GM18520 (cell line): ENCODE measurements at regions not wholly inside any gene's neighbourhood (a gene's known extent, or its start where the extent isn't known, plus 50 kb on each side); places are given as distances from the start of the nearest gene placed in this dataset.
A peak's percentile ranks its signal among the peaks of the same experiment; 100 is the strongest.
"Not testable (repeated sequence)": the region's sequence is repeated elsewhere in the genome, so short reads cannot be mapped to it uniquely, and the experiment has no call there.

Experiments
- ATAC-seq: cut with Tn5 transposase; IDR thresholded peaks from one replicate; pipeline ENCODE4 v1.9.1; 2021; ENCODE audit not compliant: unreplicated experiment

DNA sequence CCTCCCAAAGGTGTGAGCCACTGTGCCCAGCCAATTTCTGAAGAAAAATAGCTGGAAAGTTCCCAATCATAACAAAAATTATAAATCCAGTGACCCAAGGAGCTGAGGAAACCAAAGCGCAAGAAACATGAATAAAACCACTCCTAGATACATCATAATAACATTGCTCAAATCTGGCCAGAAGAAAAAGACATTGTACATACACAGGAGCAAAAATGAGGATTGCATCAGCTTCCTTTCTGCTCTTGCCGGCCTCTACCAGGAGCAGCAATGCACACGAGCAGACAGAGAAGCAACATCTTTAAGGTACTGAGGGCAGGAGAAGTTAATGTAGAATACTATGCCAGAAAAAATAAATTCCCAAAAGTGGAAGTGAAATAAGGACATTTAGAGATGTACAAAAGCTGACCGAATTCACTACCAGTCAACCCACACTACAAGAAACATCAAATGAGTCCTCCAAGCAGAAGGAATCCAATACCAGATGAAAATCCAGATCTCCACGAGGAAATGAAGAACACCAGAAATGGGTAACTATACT, 127.0 kb upstream of the NBPF11 start:
- ATAC-seq: not testable (repeated sequence)

DNA sequence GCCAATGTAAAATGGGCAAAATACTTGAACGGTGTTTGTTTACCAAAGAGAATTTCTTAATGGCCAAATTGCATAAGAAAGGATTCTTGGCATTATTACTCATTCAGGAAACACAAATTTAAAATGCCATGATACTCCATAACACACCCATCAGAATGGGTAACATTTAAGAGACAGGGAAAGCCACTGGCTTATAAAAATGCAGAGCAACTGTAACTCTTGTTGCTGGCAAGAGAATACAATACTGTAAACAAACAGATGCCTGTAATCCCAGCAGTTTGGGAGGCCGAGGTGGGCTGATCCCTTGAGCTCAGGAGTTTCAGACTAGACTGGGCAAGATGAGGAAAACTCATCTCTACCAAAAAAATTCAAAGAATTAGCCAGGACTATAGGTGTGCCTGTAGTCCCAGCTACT, 125.8 kb upstream of the NBPF11 start:
- ATAC-seq: not testable (repeated sequence)

DNA sequence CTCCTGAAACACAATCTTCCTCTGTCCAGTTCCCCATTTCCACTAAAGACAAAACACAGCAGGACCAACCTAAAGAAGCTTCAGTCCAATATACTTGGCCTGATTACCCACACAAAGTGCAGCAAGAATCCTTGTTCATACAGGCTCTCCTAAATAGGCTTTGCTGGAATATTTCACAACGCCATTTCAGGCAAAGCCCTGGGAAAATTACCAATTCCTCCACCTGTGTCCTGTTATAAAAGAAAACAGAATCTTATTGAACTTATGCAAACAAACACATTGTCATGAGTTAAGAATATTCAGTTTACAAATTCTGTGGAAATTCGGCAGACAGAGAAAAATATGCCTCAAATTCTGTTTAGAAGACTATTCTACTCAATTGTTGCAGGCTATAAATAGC, 115.0 kb upstream of the NBPF11 start:
- ATAC-seq: not testable (repeated sequence)

GRCh38 chr1:148264374-148265276, 112.5 kb upstream of the NBPF11 start:
- no peak for ATAC-seq

DNA sequence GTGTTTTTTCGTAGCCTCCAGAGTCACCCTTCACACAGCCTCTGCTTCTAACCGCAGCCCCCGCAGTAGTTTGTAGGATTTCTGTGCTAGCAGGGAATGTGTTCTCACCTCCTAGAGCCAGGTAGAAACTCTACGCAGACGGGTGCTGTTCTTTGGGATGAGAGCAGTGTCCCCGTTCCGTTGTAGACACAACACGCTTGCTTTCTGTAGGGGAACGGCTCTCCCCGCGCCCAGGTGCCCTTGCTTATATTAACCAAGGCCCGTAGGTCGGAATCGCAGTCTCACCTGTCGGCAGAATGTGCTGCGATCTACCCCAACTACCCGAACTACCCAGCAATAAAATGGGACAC, 111.8 kb upstream of the NBPF11 start:
- ATAC-seq: no peak

- peak; percentile 73 for ATAC-seq
Measured at GRCh38 chr1:148263128-148263905, 111.2 kb upstream of the NBPF11 start.

GRCh38 chr1:148261684-148262083, 109.6 kb upstream of the NBPF11 start:
- ATAC-seq: not testable (repeated sequence)

DNA sequence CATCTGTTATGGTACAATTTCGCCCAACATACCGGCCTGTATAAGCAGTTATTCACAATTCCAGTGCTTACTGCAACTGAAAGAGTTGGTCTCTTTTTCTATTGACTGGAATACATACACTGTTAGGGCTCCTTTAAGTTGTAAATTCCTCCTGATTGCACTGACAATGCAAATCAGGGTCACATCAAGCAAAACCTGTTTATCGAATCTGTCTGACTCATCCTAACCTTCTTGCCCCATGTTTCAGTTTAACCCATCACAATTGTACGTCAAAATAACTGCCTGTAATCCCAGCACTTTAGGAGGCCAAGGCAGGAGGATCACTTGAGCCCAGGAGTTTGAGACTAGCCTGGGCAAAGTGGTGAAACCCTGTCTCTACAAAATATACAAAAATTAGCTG, 105.8 kb upstream of the NBPF11 start:
- not testable (repeated sequence) for ATAC-seq

GRCh38 chr1:148254611-148255429, 102.7 kb upstream of the NBPF11 start:
- ATAC-seq: not testable (repeated sequence)

DNA sequence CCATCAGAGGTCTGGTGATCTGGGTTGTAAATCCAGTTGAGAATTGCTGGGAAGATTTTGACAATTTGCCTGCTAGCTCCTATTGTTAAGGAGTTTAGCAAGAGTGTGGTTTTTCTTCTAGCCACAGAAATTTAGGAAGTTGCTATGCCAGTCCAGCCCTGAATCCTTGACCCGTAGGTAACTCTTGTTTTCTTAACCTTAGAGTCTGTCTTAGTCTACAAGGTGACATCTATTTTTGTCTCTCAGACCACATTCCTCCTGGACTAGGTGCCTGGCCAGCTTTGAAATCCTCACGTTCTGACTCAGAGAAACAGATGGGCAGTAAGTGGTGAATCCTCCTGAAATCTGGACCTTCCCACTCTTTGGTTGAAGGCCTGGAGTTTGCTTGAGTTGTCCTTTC, 101.7 kb upstream of the NBPF11 start:
- ATAC-seq: not testable (repeated sequence)

DNA sequence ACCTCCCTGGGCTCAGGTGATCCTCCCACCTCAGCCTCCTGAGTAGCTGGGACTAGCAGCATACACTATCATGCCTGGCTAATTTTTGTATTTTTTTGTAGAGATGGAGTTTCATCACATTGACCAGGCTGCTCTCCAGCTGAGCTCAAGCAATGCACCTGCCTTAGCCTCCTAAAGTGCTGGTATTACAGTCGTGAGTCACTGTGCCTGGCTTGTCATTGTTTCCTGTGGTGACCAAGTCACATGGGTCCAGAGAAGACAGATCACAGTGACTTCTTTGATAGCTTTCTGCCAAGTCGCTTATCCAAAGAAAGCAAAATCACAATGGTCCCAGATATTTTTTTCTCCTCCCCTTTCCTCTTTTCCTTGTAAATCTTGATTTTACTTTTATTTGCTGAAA, 96.7 kb upstream of the NBPF11 start:
- not testable (repeated sequence) for ATAC-seq

DNA sequence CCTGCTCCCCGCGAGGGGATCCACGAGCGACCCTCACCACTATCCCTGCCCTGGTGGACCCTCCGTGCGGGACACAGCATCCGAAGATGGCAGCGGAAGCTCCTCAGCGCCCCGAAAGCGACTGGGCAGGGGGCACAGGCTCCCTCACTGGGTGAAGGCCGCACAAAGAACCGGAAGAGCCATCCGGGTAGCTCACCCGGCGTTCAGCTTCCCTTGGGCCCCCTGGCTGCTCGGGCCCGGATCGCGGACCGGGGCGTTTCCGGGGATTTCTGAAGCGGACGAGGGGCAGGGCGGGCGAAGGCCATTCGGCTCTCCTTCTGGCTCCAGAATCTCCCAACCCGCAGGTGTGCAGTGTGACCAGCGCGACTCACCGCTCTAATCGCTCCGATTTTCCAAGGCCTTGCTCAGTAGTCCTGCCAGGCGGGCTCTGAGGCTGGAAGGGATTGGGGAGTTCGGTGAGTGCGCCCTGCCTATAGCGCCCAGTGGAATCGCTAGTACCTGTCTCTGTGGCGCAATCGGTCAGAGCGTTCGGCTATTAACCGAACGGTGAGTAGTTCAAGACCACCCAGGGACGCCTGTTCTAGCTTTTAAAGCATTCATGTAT, 94.3 kb upstream of the NBPF11 start:
- ATAC-seq: not testable (repeated sequence)

- not testable (repeated sequence) for ATAC-seq
Measured at GRCh38 chr1:148245843-148246242, 93.8 kb upstream of the NBPF11 start.

GRCh38 chr1:148245443-148245842, 93.4 kb upstream of the NBPF11 start:
- not testable (repeated sequence) for ATAC-seq

DNA sequence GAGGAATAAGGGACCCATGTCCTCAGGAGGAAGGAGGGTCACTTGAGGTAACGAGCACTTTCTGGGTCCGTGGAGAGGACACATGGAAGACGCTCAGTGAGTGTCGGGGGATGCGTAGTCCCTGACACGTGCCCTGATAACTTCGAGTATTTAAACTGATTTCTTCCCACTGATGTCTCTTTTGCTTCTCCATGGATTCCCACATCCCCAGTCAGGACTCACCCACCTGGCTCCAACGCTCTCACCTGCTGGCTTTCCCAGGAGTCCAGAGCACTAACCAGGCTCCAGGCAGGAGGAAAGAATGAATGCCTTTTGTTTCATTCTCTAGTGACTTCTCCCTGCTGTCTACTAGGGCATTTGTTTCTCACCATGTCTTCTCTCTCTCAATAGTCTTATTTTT, 81.2 kb upstream of the NBPF11 start:
- not testable (repeated sequence) for ATAC-seq

DNA sequence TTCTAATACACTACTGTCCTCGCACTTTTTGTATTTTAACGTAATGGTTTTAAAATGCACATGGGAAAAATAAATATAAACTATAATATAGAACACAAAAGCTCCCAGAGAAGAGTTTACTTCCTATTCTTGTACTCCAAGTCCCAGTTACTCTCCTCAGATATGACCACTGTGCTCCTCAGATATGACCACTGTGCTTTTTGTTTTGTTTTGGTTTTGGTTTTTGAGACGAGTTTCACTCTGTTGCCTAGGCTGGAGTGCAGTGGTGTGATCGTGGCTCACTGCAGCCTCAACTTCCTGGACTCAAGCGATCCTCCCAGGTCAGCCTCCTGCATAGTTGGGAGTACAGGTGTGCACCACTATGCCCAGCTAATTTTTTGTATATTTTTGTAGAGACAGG, 76.8 kb upstream of the NBPF11 start:
- not testable (repeated sequence) for ATAC-seq

GRCh38 chr1:148222399-148223159, 70.5 kb upstream of the NBPF11 start:
- ATAC-seq: not testable (repeated sequence)

GRCh38 chr1:148221593-148221992, 69.5 kb upstream of the NBPF11 start:
- ATAC-seq: not testable (repeated sequence)

GRCh38 chr1:148219229-148219628, 67.1 kb upstream of the NBPF11 start:
- ATAC-seq: not testable (repeated sequence)

GRCh38 chr1:148211191-148211590, 59.1 kb upstream of the NBPF11 start:
- not testable (repeated sequence) for ATAC-seq
